K562 (cell line): ENCODE measurements at regions not wholly inside any gene's neighbourhood (a gene's known extent, or its start where the extent isn't known, plus 50 kb on each side); places are given as distances from the start of the nearest gene placed in this dataset.

ENCODE experiments used
- ATAC-seq: fragments of 200-7000 bp; cut with Tn5 transposase; 3 replicates; pipeline ENCODE4 v1.9.1; 2020; ENCODE audit warnings: moderate library complexity
- BruUV-seq: library from RNA; stranded (reverse); fragments of 400-500 nt; replicated peaks from 2 replicates; lab custom pipeline; 2021; lab: Mats Ljungman, UMichigan
- CTCF ChIA-PET: fragments of 300-600 bp; formaldehyde crosslinking; extraction: SDS; loops from one replicate; lab custom pipeline; 2021; ENCODE audit warnings: low intra/inter-chr PET ratio; lab: Yijun Ruan, JAX
- POLR2A ChIA-PET: fragments of 300-600, 350-650 bp; sonication (Branson Sonifier 250); formaldehyde crosslinking; extraction: SDS; loops from one replicate; lab custom pipeline; 2021; ENCODE audit warnings: antibody characterized with exemption, inconsistent platforms; lab: Yijun Ruan, JAX
- DNase-seq, 4 experiments: peaks; one replicate each; pipeline versions ENCODE4 v3.0.0 to v3.0.0-alpha.2; 2011 to 2018; ENCODE audit warnings: low spot score in 3 of 4, mixed read lengths in 3 of 4; ENCODE audit errors: extremely low read depth in 1 of 4
- FAIRE-seq: peaks from 2 replicates; lab custom pipeline; 2011; peaks lifted over from hg19 to GRCh38; lab: Jason Lieb, UNC
- H2AFZ ChIP-seq: 2 replicates; pipeline ENCODE4 v1.6.0; 2011; ENCODE audit warnings: low read depth, low read length, control low read depth, inconsistent platforms
- H3K27ac ChIP-seq: fragments of 200-600 bp; 3 replicates; pipeline ENCODE4 v1.8.0; 2011; ENCODE audit warnings: low read depth, mild to moderate bottlenecking, control low read depth, inconsistent platforms, low read length, moderate library complexity, mixed read lengths; ENCODE audit errors: extremely low read depth
- H3K27me3 ChIP-seq, 2 experiments: fragments of 300-600 bp in 1 of 2; 2 replicates in 1 of 2; 3 replicates in 1 of 2; pipeline versions ENCODE4 v1.6.0 to v1.8.0; 2011; ENCODE audit warnings: inconsistent platforms in 2 of 2, low read length in 2 of 2, mild to moderate bottlenecking in 1 of 2, mixed read lengths in 1 of 2, moderate library complexity in 1 of 2; ENCODE audit not compliant: control insufficient read depth in 2 of 2, insufficient read depth in 2 of 2
- H3K36me3 ChIP-seq: fragments of 300-600 bp; 3 replicates; pipeline ENCODE4 v1.8.0; 2011; ENCODE audit warnings: mild to moderate bottlenecking, low read length, inconsistent platforms; ENCODE audit not compliant: control insufficient read depth, insufficient read depth
- H3K4me1 ChIP-seq, 2 experiments: fragments of 200-600 bp in 1 of 2; replicated peaks in 1 of 2; 2 replicates in 1 of 2; 3 replicates in 1 of 2; pipeline versions ENCODE4 v1.5.1 to v1.8.0; 2011; ENCODE audit warnings: inconsistent platforms in 2 of 2, low read length in 2 of 2, mild to moderate bottlenecking in 1 of 2, mixed read lengths in 1 of 2, moderate library complexity in 1 of 2; ENCODE audit not compliant: control insufficient read depth in 2 of 2, insufficient read depth in 2 of 2
- H3K4me2 ChIP-seq: 2 replicates; pipeline ENCODE4 v1.6.1; 2011; ENCODE audit warnings: low read length, control low read depth, inconsistent platforms, mixed read lengths; ENCODE audit not compliant: insufficient read depth
- H3K4me3 ChIP-seq: fragments of 200-600 bp; sonication (generic), shearing (Covaris generic); 2 replicates; pipeline ENCODE4 v1.5.1; 2016; ENCODE audit warnings: control low read depth, inconsistent platforms
- H3K79me2 ChIP-seq: fragments of 200-600 bp; 3 replicates; pipeline ENCODE4 v1.8.0; 2011; ENCODE audit warnings: low read length, inconsistent platforms; ENCODE audit not compliant: control insufficient read depth, insufficient read depth
- H3K9ac ChIP-seq, 2 experiments: 2 replicates each; pipeline versions ENCODE4 v1.6.0 to v1.6.1; 2011; ENCODE audit warnings: low read depth in 2 of 2, low read length in 2 of 2, control low read depth in 1 of 2, inconsistent platforms in 1 of 2, mild to moderate bottlenecking in 1 of 2, mixed read lengths in 1 of 2; ENCODE audit not compliant: insufficient read depth in 1 of 2
- H3K9me1 ChIP-seq: one replicate; pipeline ENCODE4 v1.6.0; 2011; ENCODE audit warnings: inconsistent platforms, mild to moderate bottlenecking, low read length, moderate library complexity; ENCODE audit not compliant: control insufficient read depth, insufficient read depth
- H3K9me3 ChIP-seq: replicated peaks from 2 replicates; pipeline ENCODE4 v1.5.1; 2011; ENCODE audit warnings: low read depth, low read length, inconsistent platforms; ENCODE audit not compliant: control insufficient read depth, insufficient read depth
- H4K20me1 ChIP-seq: replicated peaks from 2 replicates; pipeline ENCODE4 v1.6.1; 2011; ENCODE audit warnings: low read length, inconsistent platforms, mixed read lengths; ENCODE audit not compliant: control insufficient read depth, insufficient read depth
- ATF7 ChIP-seq: fragments of 450-650 bp; IDR thresholded peaks from 2 replicates; pipeline ENCODE4 v1.7.1; 2014; ENCODE audit warnings: mild to moderate bottlenecking, moderate library complexity
- CHD2 ChIP-seq: IDR thresholded peaks from 2 replicates; pipeline ENCODE4 v1.6.1; 2011; ENCODE audit warnings: low read depth, low read length
- DNMT1 ChIP-seq: fragments of 450-650 bp; IDR thresholded peaks from 2 replicates; pipeline ENCODE4 v1.6.1; 2016; ENCODE audit warnings: antibody characterized with exemption, mild to moderate bottlenecking
- EHMT2 ChIP-seq: fragments of 450-650 bp; IDR thresholded peaks from 2 replicates; pipeline ENCODE4 v1.6.1; 2018; ENCODE audit warnings: antibody characterized with exemption
- FOXK2 ChIP-seq, 2 experiments: fragments of 450-650 bp; IDR thresholded peaks in 1 of 2; conservative IDR thresholded peaks in 1 of 2; 2 replicates each; pipeline ENCODE4 v1.6.1; 2016; ENCODE audit warnings: low read depth in 2 of 2, mild to moderate bottlenecking in 1 of 2
- LCOR ChIP-seq: sonication (generic); formaldehyde crosslinking; IDR thresholded peaks from 2 replicates; pipeline ENCODE4 v1.8.0; 2022; ENCODE audit warnings: mild to moderate bottlenecking, missing genetic modification reagents
- MAX ChIP-seq: sonication (generic); formaldehyde crosslinking; IDR thresholded peaks from 2 replicates; pipeline ENCODE4 v1.9.0; 2022; ENCODE audit warnings: mild to moderate bottlenecking, missing genetic modification reagents
- NCOA4 ChIP-seq: fragments of 450-650 bp; IDR thresholded peaks from 2 replicates; pipeline ENCODE4 v1.6.1; 2018; ENCODE audit warnings: mild to moderate bottlenecking; ENCODE audit not compliant: partially characterized antibody
- OTX1 ChIP-seq: fragments of 450-650 bp; formaldehyde crosslinking; IDR thresholded peaks from 2 replicates; pipeline ENCODE4 v1.4.0; 2022; ENCODE audit warnings: mild to moderate bottlenecking
- UBTF ChIP-seq, 2 experiments: IDR thresholded peaks; 2 replicates each; pipeline ENCODE4 v1.6.1; 2012; ENCODE audit warnings: improper control_type of control experiment in 2 of 2, low read depth in 2 of 2, low read length in 2 of 2, borderline replicate concordance in 1 of 2
- ZNF436 ChIP-seq: fragments of 250-450, 450-650 bp; sonication (Bioruptor Pico); formaldehyde crosslinking; IDR thresholded peaks from 2 replicates; pipeline ENCODE4 v1.7.0; 2020; ENCODE audit warnings: mild to moderate bottlenecking
- WGBS: fragments of 100-300 bp; shearing (Covaris generic); methylation state at CpG from one replicate; pipeline ENCODE4 v1.1.6; 2016; ENCODE audit warnings: low coverage, mixed read lengths; ENCODE audit not compliant: insufficient coverage; ENCODE audit errors: missing lambda C conversion rate; 5-methylcytosine and 5-hydroxymethylcytosine counted together
- in situ Hi-C: fragments of 300-500 bp; cut with MboI; formaldehyde crosslinking; loops from 4 replicates; pipeline ENCODE4 v1.15.0; 2018; ENCODE audit warnings: inconsistent platforms, mixed read lengths
- intact Hi-C: fragments of 100-400 bp; cut with micrococcal nuclease; formaldehyde crosslinking; loops from 2 replicates; pipeline ENCODE4 v1.14.2; 2022
- TF ChIP-seq, protein P1 (sequence below): fragments of 450-650 bp; IDR thresholded peaks from 2 replicates; pipeline ENCODE4 v1.6.1; 2017; ENCODE audit warnings: antibody characterized with exemption, mild to moderate bottlenecking
- TF ChIP-seq, protein P2 (sequence below): sonication (generic); formaldehyde crosslinking; IDR thresholded peaks from 2 replicates; pipeline ENCODE4 v1.8.0; 2022; ENCODE audit warnings: missing genetic modification reagents, mild to moderate bottlenecking, borderline replicate concordance

DNA sequence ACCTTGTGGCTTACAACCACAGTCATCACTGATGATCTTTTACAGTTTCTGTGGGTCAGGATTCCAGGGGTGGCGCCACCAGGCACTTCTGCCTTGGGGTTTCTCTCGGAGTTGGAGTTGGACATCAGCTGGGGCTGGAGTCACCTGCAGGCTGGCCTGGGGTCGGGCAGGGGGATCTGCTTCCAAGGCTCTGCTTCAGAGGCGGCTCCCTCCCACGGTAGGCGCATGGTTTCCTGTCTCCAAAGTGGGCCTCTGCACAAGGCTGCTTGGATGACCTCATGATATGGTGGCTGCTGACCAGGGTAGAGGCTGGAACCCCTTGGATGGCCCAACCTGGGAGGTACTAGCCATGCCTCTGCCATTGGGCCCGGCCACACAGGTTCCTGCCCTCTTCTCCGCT lies 170.6 kb upstream of the CIBAR2 start:
- Histone ChIP-seq H3K9me1 (no peaks in the 10 kb centered on the region), H3K36me3 (no peaks in the 10 kb centered on the region), H3K4me1 (peaks cover 0 to 37% of the 10 kb centered on the region in 2 experiments; a peak in 3 of 5 replicates), H2AFZ (no peak overlapping the region), H3K4me2 (no peak overlapping the region), H3K27ac (no peak overlapping the region), H4K20me1 (peaks cover 27% of the 10 kb centered on the region), H3K9ac (no peak overlapping the region; a peak in 1 of 4 replicates), H3K27me3 (no peaks in the 10 kb centered on the region), H3K79me2 (no peaks in the 10 kb centered on the region; the same call in 2 of the 3 replicates), H3K4me3 (no peak overlapping the region), H3K9me3 (no peaks in the 10 kb centered on the region)
- DNase-seq (no peak), ATAC-seq (no peak), FAIRE-seq (no peak)
- CTCF ChIA-PET, result no interaction called here
- intact Hi-C loops, result no loop called here
- POLR2A ChIA-PET, result interaction anchor here (0.5 to 0.6 kb wide), 2 partner anchors 68 to 131 kb away, joined by 3 to 4 read pairs; no protein-coding TSS in a partner anchor
- no TSS peak for BruUV-seq
- in situ Hi-C loops, result no loop called here
- WGBS, result 72% methylated on average over 8 of the region's 8 CpGs
- TF ChIP-seq, protein P1, sequence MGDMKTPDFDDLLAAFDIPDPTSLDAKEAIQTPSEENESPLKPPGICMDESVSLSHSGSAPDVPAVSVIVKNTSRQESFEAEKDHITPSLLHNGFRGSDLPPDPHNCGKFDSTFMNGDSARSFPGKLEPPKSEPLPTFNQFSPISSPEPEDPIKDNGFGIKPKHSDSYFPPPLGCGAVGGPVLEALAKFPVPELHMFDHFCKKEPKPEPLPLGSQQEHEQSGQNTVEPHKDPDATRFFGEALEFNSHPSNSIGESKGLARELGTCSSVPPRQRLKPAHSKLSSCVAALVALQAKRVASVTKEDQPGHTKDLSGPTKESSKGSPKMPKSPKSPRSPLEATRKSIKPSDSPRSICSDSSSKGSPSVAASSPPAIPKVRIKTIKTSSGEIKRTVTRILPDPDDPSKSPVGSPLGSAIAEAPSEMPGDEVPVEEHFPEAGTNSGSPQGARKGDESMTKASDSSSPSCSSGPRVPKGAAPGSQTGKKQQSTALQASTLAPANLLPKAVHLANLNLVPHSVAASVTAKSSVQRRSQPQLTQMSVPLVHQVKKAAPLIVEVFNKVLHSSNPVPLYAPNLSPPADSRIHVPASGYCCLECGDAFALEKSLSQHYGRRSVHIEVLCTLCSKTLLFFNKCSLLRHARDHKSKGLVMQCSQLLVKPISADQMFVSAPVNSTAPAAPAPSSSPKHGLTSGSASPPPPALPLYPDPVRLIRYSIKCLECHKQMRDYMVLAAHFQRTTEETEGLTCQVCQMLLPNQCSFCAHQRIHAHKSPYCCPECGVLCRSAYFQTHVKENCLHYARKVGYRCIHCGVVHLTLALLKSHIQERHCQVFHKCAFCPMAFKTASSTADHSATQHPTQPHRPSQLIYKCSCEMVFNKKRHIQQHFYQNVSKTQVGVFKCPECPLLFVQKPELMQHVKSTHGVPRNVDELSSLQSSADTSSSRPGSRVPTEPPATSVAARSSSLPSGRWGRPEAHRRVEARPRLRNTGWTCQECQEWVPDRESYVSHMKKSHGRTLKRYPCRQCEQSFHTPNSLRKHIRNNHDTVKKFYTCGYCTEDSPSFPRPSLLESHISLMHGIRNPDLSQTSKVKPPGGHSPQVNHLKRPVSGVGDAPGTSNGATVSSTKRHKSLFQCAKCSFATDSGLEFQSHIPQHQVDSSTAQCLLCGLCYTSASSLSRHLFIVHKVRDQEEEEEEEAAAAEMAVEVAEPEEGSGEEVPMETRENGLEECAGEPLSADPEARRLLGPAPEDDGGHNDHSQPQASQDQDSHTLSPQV, result no peak
- TF ChIP-seq MAX (CRISPR knock-in tag) (no peak), EHMT2 (no peak), DNMT1 (no peak), UBTF (IDR thresholded peaks at IDR 0.05; ENCODE audit: borderline replicate concordance in 1 of 2, low read depth in 2 of 2, low read length in 2 of 2) (no peak), CHD2 (no peak), ZNF436 (CRISPR knock-in tag) (no peak), LCOR (no peak), NCOA4 (no peak), OTX1 (no peak), FOXK2 (conservative IDR thresholded peaks at IDR 0.05 in 1 of 2, IDR thresholded peaks at IDR 0.05 in 1 of 2; ENCODE audit: low read depth in 2 of 2) (no peak), ATF7 (no peak)
- TF ChIP-seq, protein P2, sequence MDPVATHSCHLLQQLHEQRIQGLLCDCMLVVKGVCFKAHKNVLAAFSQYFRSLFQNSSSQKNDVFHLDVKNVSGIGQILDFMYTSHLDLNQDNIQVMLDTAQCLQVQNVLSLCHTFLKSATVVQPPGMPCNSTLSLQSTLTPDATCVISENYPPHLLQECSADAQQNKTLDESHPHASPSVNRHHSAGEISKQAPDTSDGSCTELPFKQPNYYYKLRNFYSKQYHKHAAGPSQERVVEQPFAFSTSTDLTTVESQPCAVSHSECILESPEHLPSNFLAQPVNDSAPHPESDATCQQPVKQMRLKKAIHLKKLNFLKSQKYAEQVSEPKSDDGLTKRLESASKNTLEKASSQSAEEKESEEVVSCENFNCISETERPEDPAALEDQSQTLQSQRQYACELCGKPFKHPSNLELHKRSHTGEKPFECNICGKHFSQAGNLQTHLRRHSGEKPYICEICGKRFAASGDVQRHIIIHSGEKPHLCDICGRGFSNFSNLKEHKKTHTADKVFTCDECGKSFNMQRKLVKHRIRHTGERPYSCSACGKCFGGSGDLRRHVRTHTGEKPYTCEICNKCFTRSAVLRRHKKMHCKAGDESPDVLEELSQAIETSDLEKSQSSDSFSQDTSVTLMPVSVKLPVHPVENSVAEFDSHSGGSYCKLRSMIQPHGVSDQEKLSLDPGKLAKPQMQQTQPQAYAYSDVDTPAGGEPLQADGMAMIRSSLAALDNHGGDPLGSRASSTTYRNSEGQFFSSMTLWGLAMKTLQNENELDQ (CRISPR knock-in tag), result no peak
